HG03039 (cell line): ENCODE measurements at regions not wholly inside any gene's neighbourhood (a gene's known extent, or its start where the extent isn't known, plus 50 kb on each side); places are given as distances from the start of the nearest gene placed in this dataset.

ENCODE experiments used
- ATAC-seq: cut with Tn5 transposase; IDR thresholded peaks from one replicate; pipeline ENCODE4 v1.9.1; 2021; ENCODE audit warnings: mild to moderate bottlenecking, moderate library complexity; ENCODE audit not compliant: unreplicated experiment

GRCh38 chr22:49426618-49427266 is 400.9 kb downstream of the BRD1 start:
- no peak for ATAC-seq

GRCh38 chr22:49426098-49426497 is 401.6 kb downstream of the BRD1 start:
- ATAC-seq, result no peak

GRCh38 chr22:49425356-49425755 is 402.3 kb downstream of the BRD1 start:
- ATAC-seq, result no peak

- ATAC-seq, result no peak
Observed at GRCh38 chr22:49424893-49425270, 402.8 kb downstream of the BRD1 start.

- no peak for ATAC-seq
Observed at GRCh38 chr22:49423125-49423650, 404.5 kb downstream of the BRD1 start.

GRCh38 chr22:49422701-49423100 is 405.0 kb downstream of the BRD1 start:
- ATAC-seq, result no peak

- ATAC-seq, result no peak
Observed at GRCh38 chr22:49420651-49421050, 407.0 kb downstream of the BRD1 start.

GRCh38 chr22:49419661-49420060 is 408.0 kb downstream of the BRD1 start:
- no peak for ATAC-seq

GRCh38 chr22:49418943-49419342 is 408.7 kb downstream of the BRD1 start:
- ATAC-seq, result no peak

GRCh38 chr22:49418341-49418894 is 409.3 kb downstream of the BRD1 start:
- ATAC-seq, result no peak

GRCh38 chr22:49417833-49418232 is 409.8 kb downstream of the BRD1 start:
- ATAC-seq, result no peak

GRCh38 chr22:49417326-49417725 is 410.3 kb downstream of the BRD1 start:
- no peak for ATAC-seq

- ATAC-seq, result no peak
Observed at GRCh38 chr22:49415151-49415951, 412.3 kb downstream of the BRD1 start.

- no peak for ATAC-seq
Observed at GRCh38 chr22:49413551-49413950, 414.1 kb downstream of the BRD1 start.

GRCh38 chr22:49413146-49413545 is 414.5 kb downstream of the BRD1 start:
- no peak for ATAC-seq

- no peak for ATAC-seq
Observed at GRCh38 chr22:49412236-49412635, 415.4 kb downstream of the BRD1 start.

- no peak for ATAC-seq
Observed at GRCh38 chr22:49411236-49411635, 416.4 kb downstream of the BRD1 start.

- no peak for ATAC-seq
Observed at GRCh38 chr22:49408102-49408836, 419.4 kb downstream of the BRD1 start.

- ATAC-seq, result no peak
Observed at GRCh38 chr22:49406879-49407587, 420.6 kb downstream of the BRD1 start.

GRCh38 chr22:49406047-49406650 is 421.5 kb downstream of the BRD1 start:
- ATAC-seq, result no peak
